ENCODE measurements at regions not wholly inside any gene's neighbourhood (a gene's known extent, or its start where the extent isn't known, plus 50 kb on each side); places are given as distances from the start of the nearest gene placed in this dataset.
"Not testable (repeated sequence)": the region's sequence is repeated elsewhere in the genome, so short reads cannot be mapped to it uniquely, and the experiment has no call there.

- not testable (repeated sequence) for TF ChIP-seq CTCF (conservative IDR thresholded peaks at IDR 0.05; ENCODE audit: low read depth, low read length); EZH2 (IDR thresholded peaks at IDR 0.05; ENCODE audit: low read length, unreplicated experiment)
These were observed 92.4 kb upstream of the SH3BP4 start for GRCh38 chr2:234859330-234859872.
